ENCODE measurements at regions not wholly inside any gene's neighbourhood (a gene's known extent, or its start where the extent isn't known, plus 50 kb on each side); places are given as distances from the start of the nearest gene placed in this dataset.

- TF ChIP-seq TSHZ2 (CRISPR knock-in tag; IDR thresholded peaks at IDR 0.05) (no peak), ZFP3 (CRISPR knock-in tag; IDR thresholded peaks at IDR 0.05) (no peak), SNAI2 (CRISPR knock-in tag; IDR thresholded peaks at IDR 0.05) (no peak), PPARA (CRISPR knock-in tag; IDR thresholded peaks at IDR 0.05; ENCODE audit: borderline replicate concordance) (no peak)
These were observed 583.3 kb upstream of the TENM4 start (continued) for GRCh38 chr11:80024119-80024518.

- ATAC-seq: no peak
- no peak for TF ChIP-seq BACH2 (CRISPR knock-in tag; IDR thresholded peaks at IDR 0.05; ENCODE audit: borderline replicate concordance)
- no peak for TF ChIP-seq ZC3H10 (CRISPR knock-in tag; IDR thresholded peaks at IDR 0.05)
- TF ChIP-seq CREB5 (CRISPR knock-in tag; IDR thresholded peaks at IDR 0.05; ENCODE audit: low read depth): no peak
- no peak for TF ChIP-seq CSDC2 (CRISPR knock-in tag; IDR thresholded peaks at IDR 0.05)
- TF ChIP-seq PPARA (CRISPR knock-in tag; IDR thresholded peaks at IDR 0.05; ENCODE audit: borderline replicate concordance): no peak
- TF ChIP-seq TCF4 (CRISPR knock-in tag; IDR thresholded peaks at IDR 0.05; ENCODE audit: borderline replicate concordance): no peak
- no peak for TF ChIP-seq POU6F1 (CRISPR knock-in tag; IDR thresholded peaks at IDR 0.05; ENCODE audit: borderline replicate concordance, low read depth)
- no peak for TF ChIP-seq TOX (CRISPR knock-in tag; IDR thresholded peaks at IDR 0.05; ENCODE audit: borderline replicate concordance)
- TF ChIP-seq ARNTL (CRISPR knock-in tag; IDR thresholded peaks at IDR 0.05; ENCODE audit: borderline replicate concordance, low read depth): no peak
- TF ChIP-seq RARB (CRISPR knock-in tag; IDR thresholded peaks at IDR 0.05): no peak
- no peak for TF ChIP-seq GLIS3 (CRISPR knock-in tag; IDR thresholded peaks at IDR 0.05)
- no peak for TF ChIP-seq ZFP3 (CRISPR knock-in tag; IDR thresholded peaks at IDR 0.05)
- no peak for TF ChIP-seq ZNF70 (CRISPR knock-in tag; IDR thresholded peaks at IDR 0.05)
These were observed 582.6 kb upstream of the TENM4 start for GRCh38 chr11:80023386-80023785.

- no peak for ATAC-seq
- TF ChIP-seq ESRRG (CRISPR knock-in tag; IDR thresholded peaks at IDR 0.05) (no peak), TSHZ2 (CRISPR knock-in tag; IDR thresholded peaks at IDR 0.05) (no peak), ZNF565 (CRISPR knock-in tag; conservative IDR thresholded peaks at IDR 0.05; ENCODE audit: low read depth) (no peak), PPARA (CRISPR knock-in tag; IDR thresholded peaks at IDR 0.05; ENCODE audit: borderline replicate concordance) (no peak), OSR1 (CRISPR knock-in tag; IDR thresholded peaks at IDR 0.05) (no peak)
These were observed 569.7 kb upstream of the TENM4 start for GRCh38 chr11:80010536-80010935.

GRCh38 chr11:80009081-80009480 is 568.3 kb upstream of the TENM4 start:
- no peak for ATAC-seq
- no peak for TF ChIP-seq ZNF565 (CRISPR knock-in tag; conservative IDR thresholded peaks at IDR 0.05; ENCODE audit: low read depth)
- TF ChIP-seq ZC3H10 (CRISPR knock-in tag; IDR thresholded peaks at IDR 0.05): no peak
- TF ChIP-seq OSR1 (CRISPR knock-in tag; IDR thresholded peaks at IDR 0.05): no peak
- no peak for TF ChIP-seq ZFP30 (CRISPR knock-in tag; IDR thresholded peaks at IDR 0.05)
- no peak for TF ChIP-seq ISL1 (CRISPR knock-in tag; IDR thresholded peaks at IDR 0.05)
- no peak for TF ChIP-seq CSDC2 (CRISPR knock-in tag; IDR thresholded peaks at IDR 0.05)
- no peak for TF ChIP-seq POU6F1 (CRISPR knock-in tag; IDR thresholded peaks at IDR 0.05; ENCODE audit: borderline replicate concordance, low read depth)
- no peak for TF ChIP-seq RARB (CRISPR knock-in tag; IDR thresholded peaks at IDR 0.05)

All from SK-N-SH treated with all-trans-retinoic acid at 6 μM for 48 hours (cell line).